ENCODE measurements at regions not wholly inside any gene's neighbourhood (a gene's known extent, or its start where the extent isn't known, plus 50 kb on each side); places are given as distances from the start of the nearest gene placed in this dataset.
"Not testable (repeated sequence)": the region's sequence is repeated elsewhere in the genome, so short reads cannot be mapped to it uniquely, and the experiment has no call there.

DNA sequence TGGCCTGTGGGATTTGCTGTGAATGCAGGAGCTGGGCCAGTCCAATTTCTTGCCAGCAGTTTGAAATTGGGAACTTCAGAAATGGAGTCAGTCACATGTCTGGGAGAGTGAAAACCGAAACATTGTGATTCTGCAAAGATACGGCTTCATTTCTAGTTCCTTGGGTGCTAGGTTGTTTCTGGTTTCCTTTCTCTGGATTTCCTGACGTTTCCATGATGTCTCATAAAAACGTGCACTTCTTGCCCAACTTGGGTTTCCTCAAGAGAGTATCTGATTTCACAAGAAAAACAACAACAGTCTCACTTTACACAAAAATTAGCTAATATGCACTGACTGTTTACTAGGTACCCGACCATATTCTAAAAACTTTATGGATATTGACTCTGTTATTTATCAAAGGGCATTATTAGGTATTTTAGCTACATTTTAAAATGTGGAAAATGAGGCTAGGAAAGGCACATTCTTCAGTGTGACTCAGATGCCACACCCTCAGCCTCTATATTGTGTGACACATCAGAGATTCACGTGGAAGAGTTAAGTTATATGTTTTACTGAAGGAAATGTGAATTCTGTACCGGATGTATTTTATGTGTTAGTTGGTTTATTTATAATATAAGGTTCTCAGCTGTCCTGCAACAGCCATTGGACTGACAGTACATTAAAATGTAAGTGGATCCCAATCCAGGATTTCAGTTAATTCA lies 225.0 kb upstream of the PUDP start:
- no peak for DNase-seq

DNA sequence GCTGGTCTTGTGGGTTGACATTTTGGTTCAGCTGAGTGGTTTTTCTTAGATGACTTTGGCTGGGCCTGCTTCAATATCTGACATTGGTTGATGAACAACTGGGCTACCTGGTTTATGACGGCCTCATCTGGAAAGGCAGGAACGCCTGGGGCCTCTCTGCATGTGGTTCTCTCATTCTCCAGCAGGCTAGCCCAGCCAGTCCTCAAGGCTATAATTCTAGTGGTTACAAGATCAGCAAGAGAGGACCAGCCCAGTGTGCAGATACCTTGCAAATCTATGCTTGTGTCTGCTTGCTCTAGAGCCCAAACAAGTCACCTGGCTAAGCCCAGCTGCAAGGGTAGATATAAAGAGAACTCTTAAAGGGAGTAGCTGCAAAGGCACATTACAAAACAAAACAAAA lies 214.2 kb upstream of the PUDP start:
- no peak for DNase-seq

DNA sequence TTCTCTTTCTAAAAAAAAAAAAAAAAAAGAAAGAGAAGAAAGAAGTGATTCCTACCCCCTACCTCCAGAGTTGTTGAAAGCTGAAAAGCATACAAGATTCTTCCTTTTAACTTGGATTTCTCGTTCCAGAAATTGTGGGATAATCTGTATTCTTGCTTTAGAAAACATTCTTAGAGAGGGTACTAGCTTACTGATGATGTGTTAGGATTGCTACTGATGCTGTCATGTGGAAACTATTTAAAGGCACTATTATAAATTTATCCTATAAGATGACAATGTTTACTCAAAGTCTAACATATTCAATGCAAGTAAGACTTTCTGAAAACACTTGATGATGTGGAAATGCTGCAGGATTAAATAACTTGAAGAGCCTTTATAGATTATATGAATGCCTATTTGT lies 204.0 kb upstream of the PUDP start:
- DNase-seq, result no peak

DNA sequence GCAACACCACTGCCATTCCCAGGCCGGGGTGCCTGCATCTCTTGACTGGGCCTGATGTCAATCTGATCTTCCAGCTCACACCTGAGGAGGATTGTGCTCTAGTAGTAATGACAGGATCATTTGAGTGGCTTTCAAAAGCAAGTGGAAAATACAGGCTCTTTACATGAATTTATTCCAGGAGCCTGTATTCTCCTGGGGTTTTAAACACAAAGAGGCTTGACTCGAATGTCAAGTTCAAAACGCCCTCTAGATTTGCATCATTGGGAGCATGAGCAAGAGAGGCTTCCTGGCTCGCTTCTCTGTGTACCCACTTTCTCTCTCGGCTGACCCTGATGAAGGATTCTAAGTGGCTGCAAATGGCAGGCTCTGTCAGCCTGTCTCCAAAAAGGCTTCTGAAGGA lies 199.5 kb upstream of the PUDP start:
- DNase-seq, result no peak

DNA sequence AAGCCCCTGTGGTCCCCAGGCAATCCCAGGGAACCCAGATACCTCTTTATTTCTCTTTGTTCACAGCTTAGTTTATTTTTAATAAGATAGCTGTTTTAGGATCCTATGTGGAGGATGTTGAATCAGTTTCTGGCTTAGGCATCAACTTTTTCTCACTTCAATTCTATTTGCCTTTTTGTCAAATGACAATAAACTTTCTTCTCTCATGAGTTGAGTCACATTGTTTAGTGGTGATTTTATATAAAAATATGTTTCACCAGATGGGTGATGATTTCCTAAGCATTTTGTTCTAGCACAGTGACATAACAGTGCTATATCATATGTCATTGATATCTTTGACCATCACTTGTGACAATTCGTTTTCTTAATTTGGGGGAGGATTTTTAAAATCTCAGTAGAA lies 198.1 kb upstream of the PUDP start:
- no peak for DNase-seq

DNA sequence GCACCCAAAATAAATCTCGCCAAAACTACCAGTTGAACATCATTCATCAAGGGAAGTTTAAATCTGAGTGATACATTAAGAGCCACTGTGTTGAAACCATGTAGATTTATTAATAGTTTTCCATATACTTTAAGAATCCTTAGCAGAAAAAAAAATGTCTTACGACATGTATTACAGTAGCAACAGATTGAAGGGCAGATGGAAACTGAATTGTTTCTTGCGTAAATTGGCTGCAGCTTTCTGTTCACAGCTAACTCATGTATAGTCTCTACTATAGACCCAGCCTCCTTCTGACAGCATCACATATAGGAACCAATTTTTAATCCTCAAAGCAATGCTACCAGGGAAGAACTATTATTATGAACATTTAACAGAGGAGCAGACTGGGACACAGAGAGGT lies 195.2 kb upstream of the PUDP start:
- DNase-seq, result no peak

DNA sequence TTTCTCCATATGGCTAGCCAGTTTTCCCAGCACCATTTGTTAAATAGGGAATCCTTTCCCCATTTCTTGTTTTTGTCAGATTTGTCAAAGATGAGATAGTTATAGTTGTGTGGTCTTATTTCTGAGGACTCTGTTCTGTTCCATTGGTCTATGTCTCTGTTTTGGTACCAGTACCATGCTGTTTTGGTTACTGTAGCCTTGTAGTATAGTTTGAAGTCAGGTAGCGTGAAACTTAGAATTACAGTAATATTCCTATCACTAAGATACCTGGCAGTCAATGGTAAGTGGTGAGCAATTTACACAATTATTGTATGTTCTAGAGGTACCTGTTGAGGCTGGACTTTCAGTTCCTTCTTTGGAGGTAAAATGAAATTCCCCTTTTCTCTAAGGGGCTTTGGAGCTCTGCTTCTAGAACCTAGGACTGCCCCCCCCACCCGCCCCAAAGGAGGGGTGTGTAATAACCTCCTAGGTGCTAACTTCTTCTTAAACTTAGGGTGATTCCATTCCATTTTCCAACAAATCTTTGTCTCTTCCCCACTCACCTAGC lies 187.9 kb upstream of the PUDP start:
- not testable (repeated sequence) for DNase-seq

DNA sequence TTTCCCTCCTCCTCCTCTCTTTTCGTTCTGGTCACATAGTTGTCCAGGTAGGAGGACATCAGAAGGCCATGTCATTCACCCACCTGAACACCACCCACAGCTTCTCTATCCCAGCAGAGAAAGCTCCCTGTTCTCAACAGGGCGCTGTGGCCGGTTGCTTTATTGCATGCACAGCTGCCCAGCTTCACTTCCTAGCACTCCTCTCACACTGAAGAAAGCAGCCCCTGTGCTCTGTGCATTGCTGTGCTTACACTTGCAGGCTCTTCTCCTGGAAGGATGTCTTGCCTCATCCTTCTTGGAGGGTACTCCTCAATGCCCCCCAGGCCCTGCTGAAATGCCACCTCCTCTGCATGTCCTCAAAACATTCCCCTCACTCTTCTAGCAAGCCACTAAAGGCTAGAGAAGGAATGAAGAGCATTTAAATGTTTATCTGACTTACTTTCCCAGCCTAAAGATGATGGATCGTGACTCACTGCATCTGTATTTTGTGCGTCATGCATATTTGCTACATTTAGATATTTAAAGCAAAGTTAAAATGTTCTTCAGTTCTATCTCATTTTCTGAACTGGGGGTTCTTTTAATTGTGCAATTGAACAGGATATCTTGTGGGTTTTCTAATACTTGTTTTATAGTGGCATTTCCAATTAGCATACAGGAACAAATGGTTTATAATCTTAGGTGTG lies 186.4 kb upstream of the PUDP start:
- no peak for DNase-seq

DNA sequence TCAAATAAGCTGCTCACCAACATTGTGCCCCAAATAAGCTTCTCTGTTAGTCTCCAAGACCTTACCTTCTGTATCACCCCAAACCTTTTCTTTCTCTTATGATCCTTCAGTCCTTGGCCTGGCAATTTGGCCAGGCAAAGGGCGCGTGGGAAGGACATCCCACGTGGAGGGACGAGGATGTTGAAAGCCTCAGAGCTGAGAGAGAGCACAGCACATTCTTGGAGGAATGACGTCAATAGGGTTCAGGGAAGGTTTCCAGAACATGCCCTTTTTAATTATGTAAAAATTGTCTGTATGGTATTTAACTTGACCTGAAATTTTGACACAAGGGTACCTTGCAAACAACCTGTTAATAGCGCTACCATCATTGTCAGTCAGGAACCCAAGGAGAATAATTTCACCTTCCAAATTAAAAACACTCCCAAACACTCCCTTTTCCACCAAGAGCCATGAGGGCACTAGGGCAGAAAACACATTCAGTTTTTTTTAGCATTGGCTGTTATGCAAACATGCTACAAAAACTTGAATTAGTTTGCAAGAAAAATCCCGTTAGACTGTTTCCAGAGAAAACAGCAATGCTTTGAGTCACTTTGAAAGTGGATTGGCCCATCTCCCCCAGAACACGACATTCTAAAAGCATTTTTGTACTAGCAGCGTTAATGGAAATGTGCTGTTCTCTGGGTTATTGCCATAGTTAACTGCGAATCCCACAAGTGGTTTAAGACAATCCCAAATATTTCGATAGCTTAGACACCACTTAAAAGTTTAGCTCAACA lies 183.2 kb upstream of the PUDP start:
- no peak for DNase-seq

DNA sequence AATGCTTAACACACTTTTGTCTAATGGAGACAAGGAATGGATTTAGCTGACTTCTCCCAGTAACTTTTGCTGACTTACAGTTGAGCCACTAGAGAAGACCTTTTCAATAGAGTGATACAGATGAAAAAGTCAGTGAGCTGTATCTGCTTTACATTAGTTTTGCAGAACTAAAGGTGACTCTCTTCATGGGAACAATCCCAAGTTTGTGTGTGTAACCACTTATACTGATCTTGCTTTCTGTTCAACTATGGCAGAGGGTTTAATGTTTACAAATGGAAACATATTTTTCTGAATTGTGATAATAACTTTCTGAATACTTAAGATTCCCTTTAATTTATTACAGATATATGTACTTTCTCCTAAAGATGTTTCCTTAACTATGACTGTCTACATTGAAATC lies 182.6 kb upstream of the PUDP start:
- no peak for DNase-seq

DNA sequence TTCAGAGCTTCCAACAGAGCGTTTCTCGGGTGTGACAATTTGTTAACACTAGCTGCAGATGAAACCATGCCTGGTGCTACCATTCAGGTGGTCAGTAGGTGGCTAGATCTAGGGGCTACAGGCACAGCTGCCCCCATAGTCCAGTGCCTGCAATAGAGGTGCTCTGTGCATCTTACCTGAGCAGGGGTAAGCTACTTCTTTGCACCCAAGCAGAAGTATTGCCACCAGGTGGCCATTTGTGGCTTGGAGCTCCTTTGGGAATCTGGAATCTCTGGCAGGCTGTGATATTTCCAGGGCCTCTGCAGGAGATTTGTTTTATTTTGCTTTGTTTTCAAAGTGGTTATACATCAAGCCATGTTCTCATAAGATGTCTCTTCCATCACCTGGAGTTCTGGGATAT lies 170.7 kb upstream of the PUDP start:
- no peak for DNase-seq

DNA sequence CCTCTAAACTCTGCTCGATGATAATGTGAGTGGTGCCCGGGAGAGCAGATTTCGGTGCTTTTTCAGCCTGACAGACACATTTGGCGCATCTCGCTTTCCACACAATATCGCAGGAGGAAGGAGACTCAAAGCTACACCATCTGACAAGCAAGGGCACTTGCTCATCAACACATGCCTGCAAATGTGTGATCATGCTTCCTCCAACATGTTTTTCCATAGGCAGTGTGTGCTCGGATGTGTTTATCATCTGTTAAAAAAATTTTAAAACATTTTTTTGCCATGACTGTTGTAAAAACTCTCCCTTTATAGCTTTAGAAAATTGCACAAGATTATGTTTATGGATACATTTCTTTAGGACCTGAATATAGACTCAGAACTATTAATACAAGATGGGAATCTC lies 170.3 kb upstream of the PUDP start:
- no peak for DNase-seq

DNA sequence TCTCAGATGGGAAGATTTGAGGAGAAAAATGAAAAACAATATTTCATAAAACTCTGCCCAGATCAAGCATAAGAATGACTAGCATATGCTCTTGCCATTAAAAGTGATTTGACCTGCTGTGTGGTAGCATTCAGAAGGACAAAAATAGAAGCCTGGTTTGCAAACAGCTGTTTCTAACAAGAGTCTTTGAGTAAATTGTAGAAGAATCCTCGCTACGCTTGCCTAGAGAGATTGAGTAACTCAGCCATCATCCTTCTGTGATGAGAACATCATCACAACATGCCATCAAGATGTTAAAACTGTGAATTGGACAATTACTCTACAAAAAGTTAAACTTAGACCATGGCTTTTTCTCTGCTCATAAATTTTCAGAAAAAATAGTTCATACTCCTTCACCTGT lies 168.9 kb upstream of the PUDP start:
- DNase-seq, result no peak

DNA sequence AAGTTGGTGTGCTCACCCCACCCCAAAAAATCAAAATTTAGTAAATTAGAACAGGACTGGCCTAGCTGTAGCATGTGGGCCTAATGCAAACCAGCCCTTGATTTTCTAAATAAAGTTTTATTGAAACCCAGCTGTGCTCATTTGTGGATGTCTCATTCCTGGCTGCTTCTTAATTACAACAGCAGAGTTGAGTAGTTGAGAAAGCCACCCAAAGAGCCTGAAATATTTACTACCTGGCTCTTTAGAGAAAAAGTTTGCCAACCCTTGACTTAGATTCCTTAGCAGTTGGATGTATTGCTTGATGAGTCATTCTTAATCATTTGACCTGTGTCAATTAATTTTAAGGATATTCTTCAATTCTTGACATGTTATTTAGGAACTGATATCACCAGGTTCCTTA lies 168.3 kb upstream of the PUDP start:
- DNase-seq, result no peak

DNA sequence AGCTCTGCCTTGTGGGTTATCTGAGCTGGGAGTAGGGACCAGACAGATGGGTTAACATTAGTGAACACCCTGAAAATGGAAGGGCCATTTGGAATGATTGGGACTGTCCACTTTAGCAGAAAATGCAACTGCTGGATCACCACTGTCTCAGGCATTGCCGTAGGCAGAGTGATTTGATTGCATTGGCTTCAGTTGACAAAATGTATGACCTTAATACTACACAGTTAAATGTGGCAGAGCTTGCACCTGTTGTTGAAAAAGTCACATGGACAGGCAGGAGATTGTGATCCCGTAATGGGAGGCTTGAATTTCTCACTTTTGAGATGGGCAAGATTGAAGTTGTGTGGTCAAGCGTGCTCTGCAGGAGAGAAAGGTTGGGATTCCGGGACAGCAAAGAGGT lies 166.5 kb upstream of the PUDP start:
- no peak for DNase-seq

DNA sequence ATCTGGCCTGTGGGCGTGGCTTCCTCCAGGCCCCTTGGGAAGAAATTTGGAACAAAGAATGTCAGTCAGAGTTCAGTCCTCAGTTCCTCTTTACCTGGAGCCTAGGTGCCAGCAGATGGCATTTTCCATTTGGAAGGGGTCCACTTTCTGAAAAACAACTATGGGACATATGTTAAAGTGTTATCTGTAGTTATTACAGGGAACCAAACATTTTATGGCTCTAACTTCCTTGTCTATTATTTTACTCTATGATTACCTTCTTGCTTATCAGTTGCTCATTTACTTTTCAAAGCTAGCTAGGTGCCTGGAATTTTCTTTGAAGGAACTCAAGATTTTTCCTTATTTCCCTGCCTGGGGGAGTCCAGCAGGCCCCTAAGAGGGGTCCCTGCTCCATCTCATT lies 159.8 kb upstream of the PUDP start:
- DNase-seq, result no peak

DNA sequence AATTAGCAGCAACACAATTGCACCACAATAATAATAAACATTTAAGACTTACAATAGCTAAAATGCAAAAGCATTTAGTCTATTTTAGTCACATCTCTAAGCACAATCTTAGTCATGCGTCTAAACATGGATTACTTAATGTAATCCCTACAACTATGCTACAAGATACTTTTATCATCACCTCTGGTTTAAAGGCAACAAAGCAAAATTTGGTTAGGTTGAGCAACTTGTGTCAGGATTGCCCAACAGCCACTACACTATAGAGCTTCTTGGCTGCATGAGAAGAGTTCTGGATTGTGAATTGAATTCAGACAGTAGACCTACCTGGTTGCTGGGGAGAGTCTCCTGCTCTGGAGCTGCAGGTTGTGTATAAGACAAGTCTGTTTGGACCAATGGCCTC lies 146.5 kb upstream of the PUDP start:
- DNase-seq, result no peak

DNA sequence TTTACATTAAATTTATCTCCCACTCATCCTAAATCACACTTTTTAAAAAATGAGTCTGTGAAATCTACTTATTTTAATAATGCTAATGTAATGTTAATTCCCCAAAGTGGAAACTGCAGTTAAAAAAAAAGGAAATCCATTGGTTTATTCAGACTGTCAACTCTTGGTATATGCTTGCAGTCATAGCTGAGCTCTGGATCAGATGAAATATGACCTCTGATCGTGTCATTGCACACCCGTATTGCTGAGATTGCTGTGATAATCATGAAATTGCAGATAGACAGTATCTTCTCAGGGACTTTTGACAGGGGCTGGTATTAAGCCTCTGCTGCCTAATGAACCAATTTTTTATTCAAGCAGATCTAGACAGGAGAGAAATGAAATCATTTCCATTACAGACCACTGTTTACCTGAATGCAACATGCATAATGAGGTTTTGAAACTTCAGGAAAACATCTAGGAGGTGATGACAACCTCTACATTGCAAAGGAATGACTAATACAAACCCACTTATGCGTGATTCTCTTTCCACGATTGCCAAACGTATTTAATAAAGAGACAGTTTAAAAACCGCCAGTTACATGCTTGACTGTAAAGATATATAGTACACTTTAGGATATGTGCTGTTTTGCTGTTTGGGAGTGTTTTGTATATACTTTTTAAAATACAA lies 138.3 kb upstream of the PUDP start:
- no peak for DNase-seq

DNA sequence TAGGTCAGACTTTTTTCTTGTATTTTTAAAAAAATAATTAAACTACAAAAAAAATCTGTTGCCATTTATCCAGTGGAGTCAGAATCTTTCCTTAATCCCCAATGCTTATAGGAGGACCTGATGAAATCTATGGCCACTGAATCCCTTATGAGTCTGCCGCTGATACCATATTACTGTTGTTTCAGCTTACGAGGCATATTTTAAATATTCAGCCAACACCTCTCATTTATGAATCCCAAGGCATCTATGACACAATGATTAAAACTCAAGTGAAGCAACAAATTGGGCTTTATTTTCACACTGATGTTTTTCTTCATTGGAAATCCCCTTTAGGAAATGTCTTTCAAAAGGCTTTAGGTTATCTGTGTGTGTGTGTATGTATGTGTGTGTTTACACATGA lies 137.8 kb upstream of the PUDP start:
- no peak for DNase-seq

DNA sequence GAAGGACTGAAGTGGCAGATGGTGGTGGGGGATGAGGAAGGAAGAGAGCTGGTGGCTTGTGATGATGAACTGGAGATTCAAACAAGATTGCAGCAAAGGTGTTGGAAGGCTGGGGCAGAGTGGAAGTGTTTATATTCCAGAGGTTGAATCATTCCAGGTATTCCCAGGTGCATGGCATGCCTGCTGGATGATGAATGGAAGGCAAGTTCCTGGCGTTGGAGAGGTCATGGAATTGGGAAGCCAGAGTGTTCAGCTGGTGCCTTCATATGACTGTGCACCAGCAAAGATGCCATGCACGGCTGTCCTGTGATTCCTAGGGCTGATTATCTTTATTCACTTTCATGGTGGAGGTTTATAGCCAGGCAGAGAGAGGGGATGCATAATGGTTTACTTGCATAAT lies 135.8 kb upstream of the PUDP start:
- no peak for DNase-seq

DNA sequence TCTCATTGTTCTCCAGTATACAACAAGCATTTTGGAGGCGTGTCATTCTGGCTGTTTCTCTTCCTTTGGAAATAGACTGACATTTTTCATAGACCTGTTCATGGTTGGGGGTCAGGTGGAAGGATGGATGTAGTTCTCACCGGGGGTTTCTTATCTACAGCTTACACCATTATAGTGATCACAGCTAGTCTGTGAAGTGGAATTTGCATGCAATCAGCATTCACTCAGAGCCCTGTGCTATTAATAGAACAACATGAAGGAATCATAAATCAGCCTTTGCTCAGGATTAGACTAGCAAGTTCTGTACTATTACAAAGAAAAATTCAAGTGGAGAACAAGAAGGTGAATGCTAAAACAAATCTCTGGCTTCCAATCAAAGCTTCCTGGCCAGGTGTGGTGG lies 132.6 kb upstream of the PUDP start:
- no peak for DNase-seq

DNA sequence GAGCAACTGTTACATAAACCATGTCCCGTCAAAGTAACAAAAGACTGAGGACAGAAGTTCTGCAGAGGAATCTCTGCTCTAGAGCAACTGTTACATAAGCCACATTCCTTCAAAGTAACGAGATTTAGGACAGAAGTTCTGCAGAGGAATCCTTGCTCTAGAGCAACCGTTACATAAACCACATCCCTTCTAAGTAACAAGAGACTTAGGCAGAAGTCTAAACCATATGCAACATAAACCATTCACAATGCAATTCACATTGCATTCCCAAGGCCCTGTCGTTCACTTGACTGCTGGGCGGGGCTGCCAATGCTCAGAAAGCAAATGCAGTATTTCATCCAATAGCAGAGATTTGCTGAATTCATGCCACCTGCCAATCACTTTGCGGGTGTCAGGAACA lies 124.4 kb upstream of the PUDP start:
- no peak for DNase-seq

DNA sequence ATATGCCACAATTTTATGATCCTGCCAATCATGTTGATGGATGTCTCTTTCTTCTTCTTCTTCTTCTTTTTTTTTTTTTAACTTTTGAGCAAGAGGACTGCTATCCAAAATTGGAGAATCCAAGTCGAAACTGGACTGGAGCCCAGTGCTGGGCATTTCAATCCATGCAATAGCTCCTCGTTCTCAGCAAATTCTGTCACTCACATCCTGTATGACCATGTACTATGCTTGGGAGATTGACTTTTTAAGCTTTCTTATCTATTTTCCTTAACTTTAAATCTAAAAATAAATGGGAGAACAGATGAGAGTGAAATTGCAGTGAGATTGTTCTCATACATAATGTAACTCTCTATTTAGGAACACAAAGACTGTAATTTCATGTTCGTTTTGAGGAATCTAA lies 123.0 kb upstream of the PUDP start:
- DNase-seq, result no peak

DNA sequence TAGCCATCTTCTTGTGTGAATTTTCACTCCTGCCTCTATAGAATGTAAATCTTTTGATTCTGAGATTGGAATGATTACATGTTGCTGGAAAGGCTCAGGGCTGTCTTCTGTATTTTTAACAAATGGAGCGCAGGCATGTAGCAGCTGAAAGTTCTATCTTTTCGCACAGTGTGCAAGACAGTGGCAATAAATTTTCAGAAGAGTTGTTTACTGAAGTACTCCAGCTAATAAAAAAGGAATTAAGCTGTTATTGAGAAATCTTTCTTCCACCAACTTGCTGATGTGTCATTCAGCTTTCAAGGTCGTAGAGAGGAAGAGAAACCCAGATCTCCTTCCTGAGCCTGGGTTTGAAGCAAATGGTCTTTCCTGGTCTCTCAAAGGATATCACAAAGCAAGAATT lies 122.0 kb upstream of the PUDP start:
- no peak for DNase-seq
